Epithelial cell of prostate (primary cell): ENCODE measurements at regions not wholly inside any gene's neighbourhood (a gene's known extent, or its start where the extent isn't known, plus 50 kb on each side); places are given as distances from the start of the nearest gene placed in this dataset.
"Not testable (repeated sequence)": the region's sequence is repeated elsewhere in the genome, so short reads cannot be mapped to it uniquely, and the experiment has no call there.

ENCODE experiments used
- DNase-seq: peaks from one replicate; pipeline ENCODE4 v3.0.0-alpha.2; 2011; ENCODE audit warnings: low read depth, low spot score
- H3K27ac ChIP-seq: fragments of 450-650 bp; 2 replicates; pipeline ENCODE4 v1.5.1; 2017; ENCODE audit warnings: mild to moderate bottlenecking

DNA sequence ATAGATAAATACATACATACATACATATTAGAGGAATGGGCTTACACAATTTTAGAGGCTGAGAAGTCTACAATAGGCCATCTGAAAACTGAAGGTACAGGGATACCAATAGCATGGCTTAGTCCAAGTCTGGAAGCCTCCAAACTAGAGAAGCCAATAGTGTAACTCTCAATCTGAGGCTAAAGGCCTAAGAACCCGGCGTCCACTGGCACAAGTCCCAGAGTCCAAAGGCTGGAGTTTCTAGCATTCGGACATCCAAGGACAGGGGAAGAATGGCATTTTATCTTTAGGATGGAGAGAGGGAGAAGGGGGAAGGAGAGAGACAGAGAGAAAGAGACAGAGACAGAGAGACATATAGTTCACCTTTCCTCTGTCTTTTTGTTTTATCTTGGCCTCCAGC is 63.7 kb upstream of the SYT4 start:
- DNase-seq = no peak
- no peak overlapping the region for H3K27ac ChIP-seq

DNA sequence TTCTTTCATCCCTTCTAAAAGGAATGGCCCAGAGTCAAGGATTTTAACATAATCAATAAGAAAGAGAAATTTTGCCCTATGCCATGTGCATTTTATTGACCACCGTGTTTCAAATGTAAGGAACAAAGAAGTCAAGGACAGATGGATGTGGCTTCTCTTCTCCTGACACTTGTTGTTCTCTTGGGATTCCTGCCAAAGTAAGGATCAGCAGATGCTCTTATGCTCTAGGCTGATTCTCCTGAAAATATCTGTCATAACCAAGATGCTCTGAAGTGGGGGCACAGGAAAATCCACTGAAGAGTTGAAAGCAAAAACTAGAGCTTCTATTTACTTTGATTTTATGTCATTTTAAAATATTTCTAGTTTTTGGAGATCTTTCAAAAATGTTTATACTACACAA is 72.9 kb upstream of the SYT4 start:
- no peak overlapping the region for H3K27ac ChIP-seq
- DNase-seq = no peak

GRCh38 chr18:43364535-43364934 is 87.2 kb upstream of the SYT4 start:
- DNase-seq = no peak
- no peak overlapping the region for H3K27ac ChIP-seq

- H3K27ac ChIP-seq = no peak overlapping the region
- DNase-seq = no peak
Observed at GRCh38 chr18:43367895-43368294, 90.6 kb upstream of the SYT4 start.

GRCh38 chr18:43369311-43369710 is 92.0 kb upstream of the SYT4 start:
- not testable (repeated sequence) for DNase-seq, H3K27ac ChIP-seq

DNA sequence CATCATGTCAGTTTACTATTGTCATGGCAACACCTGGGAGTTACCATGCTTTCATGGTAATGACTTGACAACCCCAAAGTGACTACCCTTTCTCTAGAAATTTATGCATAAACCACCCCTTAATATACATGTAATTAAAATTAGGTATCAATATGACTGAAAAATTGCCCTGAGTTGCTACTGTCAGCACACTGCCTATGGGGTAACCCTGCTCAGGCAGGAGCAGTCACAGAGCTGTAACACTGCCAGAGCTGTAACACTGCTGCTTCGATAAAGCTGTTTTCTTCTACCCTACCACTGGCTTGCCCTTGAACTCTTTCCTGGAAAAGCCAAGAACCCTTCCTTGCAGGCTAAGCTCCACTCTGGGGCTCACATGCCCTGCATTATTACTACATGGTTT is 95.5 kb upstream of the SYT4 start:
- no peak overlapping the region for H3K27ac ChIP-seq
- DNase-seq = no peak

DNA sequence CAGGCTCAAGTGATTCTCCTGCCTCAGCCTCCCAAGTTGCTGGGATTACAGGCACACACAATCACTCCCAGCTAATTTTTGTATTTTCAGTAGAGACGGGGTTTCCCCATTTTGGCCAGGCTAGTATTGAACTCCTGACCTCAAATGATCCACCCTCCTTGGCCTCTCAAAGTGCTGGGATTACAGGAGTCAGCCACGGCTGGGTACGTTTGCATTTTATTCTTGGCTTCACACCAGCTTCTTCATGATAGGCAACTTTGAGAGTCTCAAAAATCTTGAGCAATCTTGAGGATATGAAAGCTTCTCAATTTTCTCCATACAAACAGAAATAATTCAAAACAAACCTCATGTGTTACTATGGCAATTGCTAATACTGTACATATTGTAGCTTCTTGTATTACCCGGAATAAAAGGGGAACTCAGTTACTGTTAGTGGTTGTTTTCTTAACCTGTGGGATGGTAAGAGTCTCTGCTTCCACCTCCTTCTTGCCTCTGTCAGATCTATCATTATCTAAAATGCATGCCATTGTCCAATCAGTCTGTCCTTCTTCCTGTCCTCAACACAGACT is 102.9 kb upstream of the SYT4 start:
- no peak for DNase-seq
- no peak overlapping the region for H3K27ac ChIP-seq

- no peak for DNase-seq
- H3K27ac ChIP-seq = no peak overlapping the region
Observed at GRCh38 chr18:43382641-43383403, 105.5 kb upstream of the SYT4 start.

DNA sequence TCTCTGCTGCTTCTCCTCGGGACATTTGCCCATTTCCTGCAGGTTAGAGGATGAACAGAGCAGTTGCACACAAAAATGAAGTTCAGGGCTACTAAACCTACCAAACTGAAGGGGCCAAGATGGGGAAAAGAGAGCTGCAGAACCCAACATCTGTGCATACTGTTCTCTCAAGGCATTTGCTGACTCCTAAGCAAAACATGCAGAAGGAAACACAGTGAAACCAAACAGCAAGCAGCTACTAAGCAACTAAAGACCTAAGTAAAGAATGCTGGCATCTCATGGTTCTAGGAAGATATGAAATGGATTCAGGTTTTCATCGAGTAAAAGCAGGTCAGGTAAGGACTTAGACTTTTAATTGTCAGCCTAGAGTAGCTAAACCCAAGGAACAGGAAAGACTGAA is 111.9 kb upstream of the SYT4 start:
- H3K27ac ChIP-seq = no peak overlapping the region
- no peak for DNase-seq

DNA sequence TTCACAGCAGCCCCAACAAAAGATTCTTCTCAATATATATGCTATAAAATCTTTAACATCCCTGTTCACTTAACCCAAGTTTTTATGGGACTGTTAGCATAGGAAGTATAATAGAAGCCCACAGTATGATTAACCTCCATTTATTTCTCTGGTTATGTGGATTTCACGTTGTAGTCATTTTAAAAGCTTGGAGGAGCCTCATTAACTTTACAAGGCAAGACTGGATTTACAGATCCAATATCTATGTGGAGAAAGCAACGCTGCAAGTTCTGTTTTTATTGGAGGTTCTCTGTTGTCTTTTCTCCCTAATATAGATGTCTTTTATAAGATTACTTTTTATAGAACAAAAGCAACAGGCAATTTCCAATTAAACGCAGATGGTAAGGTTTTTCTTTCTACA is 114.9 kb upstream of the SYT4 start:
- no peak for DNase-seq
- H3K27ac ChIP-seq = no peak overlapping the region

- no peak for DNase-seq
Observed at GRCh38 chr18:43393174-43393573, 115.9 kb upstream of the SYT4 start.

GRCh38 chr18:43396266-43396665 is 119.0 kb upstream of the SYT4 start:
- H3K27ac ChIP-seq = no peak overlapping the region
- no peak for DNase-seq

More at GRCh38 chr18:43393174-43393573, 115.9 kb upstream of the SYT4 start:
- H3K27ac ChIP-seq = no peak overlapping the region

DNA sequence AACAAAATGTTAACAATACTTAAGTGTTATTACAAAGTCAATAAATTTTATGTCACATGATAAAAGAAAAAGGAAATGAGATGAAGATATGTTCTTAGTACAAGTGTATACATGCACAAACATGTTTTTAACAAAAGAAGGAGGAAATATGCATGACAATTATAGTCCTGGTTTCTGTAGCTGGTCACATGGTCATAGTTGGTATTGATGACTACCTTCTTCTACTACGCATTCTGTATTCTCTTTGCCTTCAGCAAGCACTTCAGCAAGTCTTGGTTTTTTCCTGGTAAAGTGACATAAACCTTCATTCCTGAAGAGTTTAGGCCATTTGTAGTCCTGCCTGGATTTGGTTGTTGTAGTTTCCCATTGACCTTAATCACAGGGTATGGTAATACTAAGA is 121.3 kb upstream of the SYT4 start:
- peak; percentile 22 for DNase-seq

GRCh38 chr18:43405097-43405496 is 127.8 kb upstream of the SYT4 start:
- peak overlapping the region; percentile 7 for H3K27ac ChIP-seq
- DNase-seq = no peak

More for the DNA sequence above, 121.3 kb upstream of the SYT4 start:
- H3K27ac ChIP-seq = peak overlapping the region; percentile 40

- no peak for DNase-seq
- H3K27ac ChIP-seq = no peak overlapping the region
Observed at GRCh38 chr18:43414006-43414405, 136.7 kb upstream of the SYT4 start.

GRCh38 chr18:43420091-43420490 is 142.8 kb upstream of the SYT4 start:
- no peak for DNase-seq

DNA sequence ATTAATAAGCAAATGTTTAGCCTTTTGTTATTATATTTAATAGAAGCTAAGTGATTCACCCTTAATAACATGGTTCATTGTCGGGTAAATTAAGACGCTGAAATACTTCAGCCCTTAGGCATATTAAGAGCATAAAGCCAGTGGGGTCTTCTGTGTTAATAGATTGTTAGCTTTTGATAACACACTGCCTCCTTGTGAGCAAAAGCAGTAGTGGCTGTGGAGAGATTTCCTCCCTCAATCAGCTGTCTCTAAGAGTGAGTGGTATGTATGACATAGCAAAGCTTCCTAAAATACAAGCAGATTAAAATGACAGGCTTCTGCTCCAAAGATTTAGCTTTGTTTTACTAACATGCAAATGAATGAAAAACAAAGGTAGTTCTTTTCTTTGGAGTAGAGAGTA is 143.7 kb upstream of the SYT4 start:
- H3K27ac ChIP-seq = no peak overlapping the region
- no peak for DNase-seq

More at GRCh38 chr18:43420091-43420490, 142.8 kb upstream of the SYT4 start:
- H3K27ac ChIP-seq = no peak overlapping the region

GRCh38 chr18:43422518-43422917 is 145.2 kb upstream of the SYT4 start:
- no peak overlapping the region for H3K27ac ChIP-seq
- DNase-seq = no peak

DNA sequence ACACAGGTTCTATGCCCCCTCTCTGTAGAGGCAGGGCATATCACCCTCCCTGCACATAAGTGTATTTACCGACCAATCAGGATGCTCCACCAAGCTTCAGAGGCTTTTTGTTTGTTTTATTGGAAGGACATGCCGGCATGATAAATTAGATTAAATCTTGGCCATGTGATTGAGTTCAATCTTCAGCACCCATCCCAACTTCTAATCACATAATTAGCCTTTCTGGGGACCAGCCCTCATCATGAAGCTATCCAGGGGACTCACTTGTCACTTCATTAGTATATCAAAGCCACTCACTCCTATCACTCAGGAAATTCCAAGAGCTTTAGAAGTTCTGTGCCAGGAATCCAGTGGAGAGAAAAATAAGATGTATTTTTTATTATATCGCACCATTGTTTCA is 158.6 kb upstream of the SYT4 start:
- DNase-seq = no peak
- H3K27ac ChIP-seq = no peak overlapping the region

- DNase-seq = no peak
Observed at GRCh38 chr18:43442131-43442530, 164.8 kb upstream of the SYT4 start.

GRCh38 chr18:43442571-43442970 is 165.3 kb upstream of the SYT4 start:
- DNase-seq = no peak
- no peak overlapping the region for H3K27ac ChIP-seq

More at GRCh38 chr18:43442131-43442530, 164.8 kb upstream of the SYT4 start:
- H3K27ac ChIP-seq = no peak overlapping the region

DNA sequence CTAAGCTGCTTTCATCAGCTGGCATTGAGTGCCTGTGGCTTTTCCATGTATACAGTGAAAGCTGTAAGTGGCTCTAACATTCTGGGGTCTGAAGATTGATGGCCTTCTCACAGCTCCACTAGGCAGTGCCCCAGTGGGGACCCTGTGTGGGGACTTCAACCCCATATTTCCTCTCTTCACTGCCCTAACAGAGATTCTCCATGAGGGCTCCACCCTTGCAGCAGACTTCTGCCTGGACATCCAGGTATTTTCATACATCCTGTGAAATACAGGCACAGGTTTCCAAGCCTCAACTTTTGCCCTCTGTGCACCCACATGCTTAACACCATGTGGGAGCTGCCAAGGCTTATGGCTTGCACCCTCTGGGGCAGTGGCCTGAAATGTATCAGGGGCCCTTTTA is 188.2 kb upstream of the SYT4 start:
- no peak overlapping the region for H3K27ac ChIP-seq
- DNase-seq = no peak
